HCT116 (cell line): ENCODE measurements at regions not wholly inside any gene's neighbourhood (a gene's known extent, or its start where the extent isn't known, plus 50 kb on each side); places are given as distances from the start of the nearest gene placed in this dataset.

Experiments used
- ATAC-seq: fragments of 200-7000 bp; cut with Tn5 transposase; 2 replicates; pipeline ENCODE4 v1.9.1; 2020; ENCODE audit warnings: mild to moderate bottlenecking, moderate library complexity
- BruUV-seq: library from RNA; stranded (reverse); fragments of 400-500 nt; replicated peaks from 2 replicates; lab custom pipeline; 2021; lab: Mats Ljungman, UMichigan
- CTCF ChIA-PET: fragments of 300-600 bp; sonication (Branson Sonifier 250); formaldehyde crosslinking; loops from one replicate; lab custom pipeline; 2021; ENCODE audit warnings: antibody characterized with exemption; lab: Charles Lee
- POLR2A ChIA-PET: fragments of 300-600, 350-600 bp; sonication (Branson Sonifier 250); formaldehyde crosslinking; loops from one replicate; lab custom pipeline; 2021; ENCODE audit warnings: antibody characterized with exemption; lab: Charles Lee
- RAD21 ChIA-PET, 2 experiments: fragments of 300-600 bp; sonication (Branson Sonifier 250); formaldehyde crosslinking; loops; one replicate each; lab custom pipeline; 2023; ENCODE audit warnings: low total read pairs in 2 of 2; ENCODE audit not compliant: uncharacterized antibody in 2 of 2, unreplicated experiment in 2 of 2, low non-redundant PET in 1 of 2; lab: Charles Lee
- DNase-seq: peaks from one replicate; pipeline ENCODE4 v3.0.0-alpha.2; 2010; ENCODE audit warnings: low read depth, low spot score
- H2AFZ ChIP-seq: fragments of 200-600 bp; shearing (Covaris generic), sonication (generic); 2 replicates; pipeline ENCODE4 v1.6.1; 2017; ENCODE audit warnings: low read depth, mixed run types, mixed read lengths, antibody characterized with exemption, low read length; ENCODE audit not compliant: poor library complexity, severe bottlenecking
- H3K27ac ChIP-seq: 2 replicates; pipeline ENCODE4 v1.5.1; 2012; ENCODE audit warnings: low read depth, low read length
- H3K27me3 ChIP-seq: fragments of 200-600 bp; sonication (generic); 2 replicates; pipeline ENCODE4 v1.6.1; 2016; ENCODE audit warnings: mixed run types, low read length, mixed read lengths; ENCODE audit not compliant: insufficient read depth
- H3K36me3 ChIP-seq, 2 experiments: fragments of 200-500 bp in 1 of 2; fragments of 200-600 bp in 1 of 2; sonication (Bioruptor generic) in 1 of 2; sonication (generic) in 1 of 2; 2 replicates each; pipeline versions ENCODE4 v1.5.1 to v1.6.1; 2014 to 2016; ENCODE audit warnings: low read length in 2 of 2, inconsistent platforms in 1 of 2, mixed read lengths in 1 of 2, mixed run types in 1 of 2; ENCODE audit not compliant: insufficient read depth in 2 of 2, control insufficient read depth in 1 of 2
- H3K4me1 ChIP-seq, 2 experiments: fragments of 200-600 bp in 1 of 2; sonication (generic) in 1 of 2; 2 replicates each; pipeline versions ENCODE4 v1.5.1 to v1.6.1; 2012 to 2017; ENCODE audit warnings: low read length in 2 of 2, inconsistent platforms in 1 of 2, mild to moderate bottlenecking in 1 of 2, mixed read lengths in 1 of 2, mixed run types in 1 of 2, moderate library complexity in 1 of 2; ENCODE audit not compliant: insufficient read depth in 2 of 2, control insufficient read depth in 1 of 2
- H3K4me2 ChIP-seq: fragments of 200-600 bp; sonication (generic); 2 replicates; pipeline ENCODE4 v1.6.1; 2017; ENCODE audit warnings: mixed run types, low read length, mixed read lengths
- H3K4me3 ChIP-seq, 2 experiments: fragments of 200-600 bp in 1 of 2; sonication (generic) in 1 of 2; replicated peaks in 1 of 2; 2 replicates each; pipeline ENCODE4 v1.5.1; 2011 to 2016; ENCODE audit warnings: low read length in 2 of 2, control low read depth in 1 of 2, low read depth in 1 of 2, mild to moderate bottlenecking in 1 of 2, mixed read lengths in 1 of 2, mixed run types in 1 of 2
- H3K79me2 ChIP-seq: fragments of 200-600 bp; sonication (generic); 2 replicates; pipeline ENCODE4 v1.6.1; 2017; ENCODE audit warnings: mild to moderate bottlenecking, mixed run types, low read length, moderate library complexity, mixed read lengths; ENCODE audit not compliant: insufficient read depth
- H3K9ac ChIP-seq: fragments of 200-600 bp; sonication (generic); 2 replicates; pipeline ENCODE4 v1.6.1; 2016; ENCODE audit warnings: low read length, mixed read lengths
- H3K9me2 ChIP-seq: fragments of 200-600 bp; sonication (generic), shearing (Covaris generic); 2 replicates; pipeline ENCODE4 v1.6.1; 2017; ENCODE audit warnings: mixed run types, mild to moderate bottlenecking, moderate library complexity; ENCODE audit not compliant: insufficient read depth
- H3K9me3 ChIP-seq, 2 experiments: fragments of 200-500 bp in 1 of 2; fragments of 200-600 bp in 1 of 2; sonication (Bioruptor generic) in 1 of 2; sonication (generic) in 1 of 2; 2 replicates each; pipeline ENCODE4 v1.6.1; 2014 to 2017; ENCODE audit warnings: low read length in 2 of 2, mixed read lengths in 2 of 2, inconsistent platforms in 1 of 2, low read depth in 1 of 2, mild to moderate bottlenecking in 1 of 2, mixed run types in 1 of 2, moderate library complexity in 1 of 2; ENCODE audit not compliant: control insufficient read depth in 1 of 2, insufficient read depth in 1 of 2
- H4K20me1 ChIP-seq: fragments of 200-600 bp; sonication (generic), shearing (Covaris generic); 2 replicates; pipeline ENCODE4 v1.6.1; 2017; ENCODE audit warnings: mixed run types, mild to moderate bottlenecking, moderate library complexity; ENCODE audit not compliant: insufficient read depth
- CBX3 ChIP-seq: IDR thresholded peaks from 2 replicates; pipeline ENCODE4 v1.6.1; 2012; ENCODE audit warnings: low read depth
- CEBPB ChIP-seq: IDR thresholded peaks from 2 replicates; pipeline ENCODE4 v1.6.1; 2012; ENCODE audit warnings: low read depth
- CTCF ChIP-seq, 3 experiments: fragments of 200-600 bp in 1 of 3; sonication (generic) in 1 of 3; IDR thresholded peaks in 2 of 3; conservative IDR thresholded peaks in 1 of 3; 2 replicates each; pipeline ENCODE4 v1.5.1; 2012 to 2017; ENCODE audit warnings: low read depth in 2 of 3, low read length in 2 of 3, antibody characterized with exemption in 1 of 3, borderline replicate concordance in 1 of 3, control low read depth in 1 of 3, mild to moderate bottlenecking in 1 of 3, mixed read lengths in 1 of 3, mixed run types in 1 of 3, moderate library complexity in 1 of 3; ENCODE audit not compliant: insufficient read depth in 1 of 3
- EGR1 ChIP-seq: IDR thresholded peaks from 2 replicates; pipeline ENCODE4 v1.6.1; 2012; ENCODE audit warnings: low read depth
- ELF1 ChIP-seq: IDR thresholded peaks from 2 replicates; pipeline ENCODE4 v1.6.1; 2012; ENCODE audit warnings: low read depth, borderline replicate concordance
- EZH2phosphoT487 ChIP-seq: fragments of 200-600 bp; IDR thresholded peaks from 2 replicates; pipeline ENCODE4 v1.6.1; 2018; ENCODE audit warnings: antibody characterized with exemption, borderline replicate concordance
- FOSL1 ChIP-seq: IDR thresholded peaks from 2 replicates; pipeline ENCODE4 v1.6.1; 2012; ENCODE audit warnings: low read depth
- MAX ChIP-seq: IDR thresholded peaks from 2 replicates; pipeline ENCODE4 v1.6.1; 2012
- RAD21 ChIP-seq: IDR thresholded peaks from 2 replicates; pipeline ENCODE4 v1.6.1; 2012; ENCODE audit warnings: low read depth, mild to moderate bottlenecking
- SRF ChIP-seq: IDR thresholded peaks from 2 replicates; pipeline ENCODE4 v1.6.1; 2012; ENCODE audit warnings: low read depth
- YY1 ChIP-seq: IDR thresholded peaks from 2 replicates; pipeline ENCODE4 v1.6.1; 2011; ENCODE audit warnings: low read length, low read depth, moderate library complexity, mild to moderate bottlenecking; ENCODE audit not compliant: insufficient replicate concordance; ENCODE audit errors: extremely low read depth
- ZFX ChIP-seq: fragments of 450-650 bp; IDR thresholded peaks from 2 replicates; pipeline ENCODE4 v1.6.1; 2017
- intact Hi-C: fragments of 100-400 bp; cut with micrococcal nuclease; formaldehyde crosslinking; loops from 2 replicates; pipeline ENCODE4 v1.10.0; 2022

GRCh38 chr16:85317704-85318103 is 205.4 kb upstream of the CIBAR2 start:
- intact Hi-C loops: no loop called here

More at GRCh38 chr16:85317704-85318103, 205.4 kb upstream of the CIBAR2 start:
- peaks cover 23 to 40% of the 10 kb centered on the region in 2 experiments; a peak in 3 of 4 replicates for H3K4me1 ChIP-seq
- ATAC-seq: no peak
- TF ChIP-seq CTCF (IDR thresholded peaks at IDR 0.05 in 2 of 3, conservative IDR thresholded peaks at IDR 0.05 in 1 of 3; ENCODE audit: borderline replicate concordance in 1 of 3, insufficient read depth in 1 of 3, low read depth in 2 of 3, low read length in 2 of 3) (no peak), ZFX (no peak), ELF1 (no peak), EZH2phosphoT487 (no peak), YY1 (no peak), CEBPB (no peak), SRF (no peak), CBX3 (no peak), RAD21 (no peak), EGR1 (no peak), FOSL1 (no peak), MAX (no peak)
- no TSS peak for BruUV-seq
- H3K27me3 ChIP-seq: no peaks in the 10 kb centered on the region
- H3K27ac ChIP-seq: no peak overlapping the region
- H2AFZ ChIP-seq: no peak overlapping the region
- ChIA-PET POLR2A (interaction anchor here (0.7 kb wide), 1 partner anchor 20 kb away, joined by 3 read pairs; no protein-coding TSS in a partner anchor), CTCF (interaction anchor here (1.1 kb wide), 1 partner anchor 203 kb away, joined by 3 read pairs; no protein-coding TSS in a partner anchor), RAD21 (no interaction called here)
- H3K4me2 ChIP-seq: no peak overlapping the region
- no peak overlapping the region for H3K9ac ChIP-seq
- DNase-seq: no peak
- no peaks in the 10 kb centered on the region for H3K9me2 ChIP-seq
- no peak overlapping the region for H3K4me3 ChIP-seq
- H3K36me3 ChIP-seq: no peaks in the 10 kb centered on the region
- no peaks in the 10 kb centered on the region; the same call in 1 of the 2 replicates for H4K20me1 ChIP-seq
- H3K9me3 ChIP-seq: no peaks in the 10 kb centered on the region
- H3K79me2 ChIP-seq: no peaks in the 10 kb centered on the region
